ENCODE measurements at regions not wholly inside any gene's neighbourhood (a gene's known extent, or its start where the extent isn't known, plus 50 kb on each side); places are given as distances from the start of the nearest gene placed in this dataset.

- no peak for DNase-seq
- Histone ChIP-seq H3K4me3 (replicated peaks in 1 of 3) (no peak overlapping the region), H3K9me3 (no peaks in the 10 kb centered on the region), H3K27ac (no peak overlapping the region), H3K4me1 (no peaks in the 10 kb centered on the region), H3K36me3 (no peaks in the 10 kb centered on the region), H3K27me3 (no peaks in the 10 kb centered on the region)
- WGBS, 2 donors, result 91 to 94% methylated on average over 5 of the region's 5 CpGs
- TF ChIP-seq CTCF (IDR thresholded peaks at IDR 0.05) (no peak), POLR2A (IDR thresholded peaks at IDR 0.05) (no peak)
- intact Hi-C loops (cut with DNase I), result no loop called here
These were observed 51.8 kb upstream of the B3GALNT1 start for GRCh38 chr3:161156936-161157335.

- H3K27me3 ChIP-seq, result no peaks in the 10 kb centered on the region
- no peak overlapping the region for H3K27ac ChIP-seq
- no peaks in the 10 kb centered on the region for H3K4me1 ChIP-seq
- H3K9me3 ChIP-seq, result no peaks in the 10 kb centered on the region
- no peaks in the 10 kb centered on the region for H3K36me3 ChIP-seq
- DNase-seq, result no peak
- TF ChIP-seq CTCF (IDR thresholded peaks at IDR 0.05) (no peak), POLR2A (IDR thresholded peaks at IDR 0.05) (no peak)
- no peak overlapping the region for H3K4me3 ChIP-seq (replicated peaks in 1 of 3)
- intact Hi-C loops (cut with DNase I), result no loop called here
- WGBS, 2 donors, result 95 to 97% methylated on average over 20 of the region's 20 CpGs
These were observed 56.5 kb upstream of the B3GALNT1 start for GRCh38 chr3:161161603-161162002.

GRCh38 chr3:161163297-161163696 is 57.8 kb upstream of the NMD3 start:
- no peaks in the 10 kb centered on the region for H3K36me3 ChIP-seq
- 24 to 40% methylated on average over 1 of the region's 1 CpG for WGBS, 2 donors
- TF ChIP-seq POLR2A (IDR thresholded peaks at IDR 0.05) (no peak), CTCF (IDR thresholded peaks at IDR 0.05) (no peak)
- DNase-seq, result no peak
- intact Hi-C loops (cut with DNase I), result no loop called here
- H3K4me1 ChIP-seq, result no peaks in the 10 kb centered on the region
- H3K9me3 ChIP-seq, result no peaks in the 10 kb centered on the region
- H3K4me3 ChIP-seq (replicated peaks in 1 of 3), result no peak overlapping the region
- no peak overlapping the region for H3K27ac ChIP-seq
- H3K27me3 ChIP-seq, result no peaks in the 10 kb centered on the region

- Histone ChIP-seq H3K4me1 (no peaks in the 10 kb centered on the region), H3K27ac (no peak overlapping the region), H3K4me3 (replicated peaks in 1 of 3) (no peak overlapping the region), H3K27me3 (no peaks in the 10 kb centered on the region), H3K36me3 (no peaks in the 10 kb centered on the region), H3K9me3 (no peaks in the 10 kb centered on the region)
- TF ChIP-seq CTCF (IDR thresholded peaks at IDR 0.05), result no peak
- no peak for TF ChIP-seq POLR2A (IDR thresholded peaks at IDR 0.05)
- intact Hi-C loops (cut with DNase I), result no loop called here
- WGBS, 2 donors, result 91 to 100% methylated on average over 4 of the region's 4 CpGs
- no peak for DNase-seq
These were observed 55.1 kb upstream of the NMD3 start for GRCh38 chr3:161166051-161166450.

- H3K27me3 ChIP-seq, result no peaks in the 10 kb centered on the region
- TF ChIP-seq POLR2A (IDR thresholded peaks at IDR 0.05), result no peak
- TF ChIP-seq CTCF (IDR thresholded peaks at IDR 0.05), result no peak
- H3K9me3 ChIP-seq, result no peaks in the 10 kb centered on the region
- WGBS, 2 donors, result 56 to 69% methylated on average over 2 of the region's 2 CpGs
- H3K4me1 ChIP-seq, result peaks cover 5 to 10% of the 10 kb centered on the region in 2 donors
- peak overlapping the region in 1 of 3 donors; percentile 24 for H3K27ac ChIP-seq
- no peak overlapping the region for H3K4me3 ChIP-seq (replicated peaks in 1 of 3)
- no peaks in the 10 kb centered on the region for H3K36me3 ChIP-seq
- DNase-seq, result peak; percentile 15 to 19
- intact Hi-C loops (cut with DNase I), result no loop called here
These were observed 50.0 kb upstream of the NMD3 start for GRCh38 chr3:161171113-161171512.
